GM12864 (cell line): ENCODE measurements at regions not wholly inside any gene's neighbourhood (a gene's known extent, or its start where the extent isn't known, plus 50 kb on each side); places are given as distances from the start of the nearest gene placed in this dataset.

Experiments
- DNase-seq: peaks from one replicate; pipeline ENCODE4 v3.0.0-alpha.2; 2011; ENCODE audit warnings: low read depth
- H3K4me3 ChIP-seq: 2 replicates; pipeline ENCODE4 v1.5.1; 2011; ENCODE audit warnings: mild to moderate bottlenecking, low read depth, low read length, control low read depth
- TF ChIP-seq, protein P1 (sequence below): IDR thresholded peaks from 2 replicates; pipeline ENCODE4 v1.5.1; 2011; ENCODE audit warnings: low read depth, mild to moderate bottlenecking, moderate library complexity, low read length, control low read depth, inconsistent platforms; ENCODE audit errors: missing control alignments

DNA sequence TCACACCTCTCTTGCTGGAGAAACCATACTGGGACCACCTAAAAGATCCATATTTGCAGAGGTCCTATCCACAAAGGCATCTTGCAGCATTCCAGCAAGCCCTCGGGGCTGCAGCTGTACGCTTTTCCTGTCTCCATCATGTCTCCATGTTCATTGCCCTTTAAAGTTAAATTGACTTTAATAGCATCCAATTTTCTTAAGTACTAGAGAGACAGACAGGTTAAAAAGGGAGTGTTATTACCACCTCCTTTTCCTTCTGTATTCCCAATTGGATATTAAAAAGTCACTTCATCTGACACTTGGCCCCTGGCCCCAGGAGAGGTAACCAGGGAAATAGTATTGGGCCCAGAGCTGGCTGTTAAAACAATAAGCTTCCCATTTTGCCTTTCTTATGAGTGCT, 178.6 kb downstream of the UNC5CL start:
- H3K4me3 ChIP-seq, result no peak overlapping the region
- TF ChIP-seq, protein P1, sequence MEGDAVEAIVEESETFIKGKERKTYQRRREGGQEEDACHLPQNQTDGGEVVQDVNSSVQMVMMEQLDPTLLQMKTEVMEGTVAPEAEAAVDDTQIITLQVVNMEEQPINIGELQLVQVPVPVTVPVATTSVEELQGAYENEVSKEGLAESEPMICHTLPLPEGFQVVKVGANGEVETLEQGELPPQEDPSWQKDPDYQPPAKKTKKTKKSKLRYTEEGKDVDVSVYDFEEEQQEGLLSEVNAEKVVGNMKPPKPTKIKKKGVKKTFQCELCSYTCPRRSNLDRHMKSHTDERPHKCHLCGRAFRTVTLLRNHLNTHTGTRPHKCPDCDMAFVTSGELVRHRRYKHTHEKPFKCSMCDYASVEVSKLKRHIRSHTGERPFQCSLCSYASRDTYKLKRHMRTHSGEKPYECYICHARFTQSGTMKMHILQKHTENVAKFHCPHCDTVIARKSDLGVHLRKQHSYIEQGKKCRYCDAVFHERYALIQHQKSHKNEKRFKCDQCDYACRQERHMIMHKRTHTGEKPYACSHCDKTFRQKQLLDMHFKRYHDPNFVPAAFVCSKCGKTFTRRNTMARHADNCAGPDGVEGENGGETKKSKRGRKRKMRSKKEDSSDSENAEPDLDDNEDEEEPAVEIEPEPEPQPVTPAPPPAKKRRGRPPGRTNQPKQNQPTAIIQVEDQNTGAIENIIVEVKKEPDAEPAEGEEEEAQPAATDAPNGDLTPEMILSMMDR, result no peak
- no peak for DNase-seq

DNA sequence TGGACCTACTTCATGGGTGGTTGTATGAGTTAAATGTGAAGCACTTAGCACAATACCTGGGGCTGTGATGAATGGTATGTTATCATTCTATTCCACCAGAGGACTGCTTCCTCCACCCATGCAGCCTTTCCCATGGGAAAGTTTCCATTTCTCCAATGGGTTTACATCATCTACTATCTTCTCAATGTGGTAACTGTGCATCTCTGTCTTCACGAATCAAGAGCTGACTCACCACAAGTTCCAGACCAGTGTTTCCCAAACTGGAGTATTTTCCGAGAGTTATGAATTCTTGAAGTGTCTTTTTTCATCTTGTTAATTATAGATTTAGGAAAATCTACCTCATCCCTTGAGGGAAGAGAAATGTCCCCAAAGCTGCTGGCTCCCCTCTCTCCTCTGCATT, 182.8 kb downstream of the UNC5CL start:
- DNase-seq, result no peak
- no peak overlapping the region for H3K4me3 ChIP-seq
- TF ChIP-seq, protein P1, result no peak

DNA sequence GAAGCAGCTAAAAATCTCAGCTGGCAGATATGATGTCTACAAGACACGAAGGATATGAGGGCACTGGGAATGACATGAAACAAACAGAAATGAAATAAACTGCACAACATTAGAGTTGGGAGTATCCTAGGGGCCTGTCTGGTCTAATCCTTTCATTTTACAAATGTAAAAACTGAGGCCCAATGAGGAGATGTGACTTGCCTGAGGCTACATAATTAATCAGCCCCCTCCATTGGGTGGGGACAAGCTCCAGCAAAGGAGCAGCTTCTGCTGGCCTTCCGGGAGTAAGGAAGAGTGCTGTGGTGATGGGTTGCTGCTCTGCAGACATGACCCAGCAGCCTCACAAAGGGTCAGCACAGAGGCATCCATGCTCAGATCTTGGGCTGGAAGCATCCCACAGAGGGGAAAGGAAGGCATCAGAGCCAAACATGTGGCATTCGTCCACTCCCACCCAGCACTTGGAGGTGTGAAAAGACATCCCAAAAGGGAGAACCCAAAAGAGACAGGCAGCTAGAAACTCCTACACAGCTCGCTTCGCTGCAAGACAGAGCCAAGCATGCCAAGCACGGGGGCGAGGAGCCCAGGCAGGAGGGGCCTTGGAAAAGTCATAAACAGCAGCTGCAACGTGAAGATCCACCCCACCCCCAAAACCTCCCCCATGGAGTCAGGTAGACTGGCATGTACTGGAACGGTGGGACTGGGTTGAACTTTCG, 183.7 kb downstream of the UNC5CL start:
- DNase-seq, result no peak
- TF ChIP-seq, protein P1, result no peak
- H3K4me3 ChIP-seq, result no peak overlapping the region

DNA sequence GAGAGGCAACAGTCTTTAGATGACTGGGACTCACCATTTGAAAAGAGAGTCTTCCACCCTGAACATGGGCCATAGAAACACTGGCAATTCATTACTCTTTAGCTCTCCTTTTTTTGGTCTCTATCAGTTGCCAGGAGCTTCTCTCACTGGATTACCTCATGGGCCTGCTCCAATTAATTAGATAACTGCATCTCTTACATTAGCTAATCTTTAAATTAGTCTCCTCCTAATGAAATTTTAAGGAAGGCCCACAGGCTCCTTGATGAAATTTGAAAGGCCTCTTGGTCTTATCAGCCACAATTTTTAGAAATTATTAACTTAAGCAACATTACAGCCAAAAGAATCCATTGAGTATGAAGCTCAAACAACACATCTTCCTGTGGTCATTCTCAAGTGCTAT, 184.4 kb downstream of the UNC5CL start:
- no peak for DNase-seq
- TF ChIP-seq, protein P1, result no peak
- H3K4me3 ChIP-seq, result no peak overlapping the region

DNA sequence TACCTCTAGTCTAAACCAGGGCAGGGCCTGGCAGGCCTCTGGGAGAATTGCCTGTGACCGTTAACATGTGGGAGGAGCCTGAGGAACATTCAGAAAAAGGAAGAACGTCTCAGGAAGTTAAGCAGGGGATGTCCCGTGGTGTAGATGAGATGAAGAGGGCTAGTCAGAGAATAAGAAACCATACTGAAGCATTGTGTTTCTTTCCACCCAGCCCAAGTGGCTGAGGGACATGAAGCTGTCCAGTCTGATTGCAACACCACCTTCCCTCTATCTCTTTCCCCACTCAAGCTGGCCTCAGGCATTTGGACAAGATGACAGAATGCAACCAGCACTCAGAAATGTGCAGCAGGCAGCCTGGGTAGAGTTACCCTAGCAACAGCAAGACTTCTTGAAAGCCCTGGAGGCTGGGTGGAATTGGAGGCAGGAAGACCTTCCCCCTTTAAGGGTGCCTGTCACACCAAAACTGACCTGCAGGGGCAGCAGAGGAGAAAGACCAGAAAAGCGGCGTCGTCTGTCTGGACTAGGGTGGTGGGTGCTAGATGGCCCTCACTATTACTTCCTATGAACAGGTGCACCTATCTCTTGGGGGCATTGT, 186.1 kb downstream of the UNC5CL start:
- no peak overlapping the region for H3K4me3 ChIP-seq
- DNase-seq, result no peak
- TF ChIP-seq, protein P1, result peak; percentile 59

DNA sequence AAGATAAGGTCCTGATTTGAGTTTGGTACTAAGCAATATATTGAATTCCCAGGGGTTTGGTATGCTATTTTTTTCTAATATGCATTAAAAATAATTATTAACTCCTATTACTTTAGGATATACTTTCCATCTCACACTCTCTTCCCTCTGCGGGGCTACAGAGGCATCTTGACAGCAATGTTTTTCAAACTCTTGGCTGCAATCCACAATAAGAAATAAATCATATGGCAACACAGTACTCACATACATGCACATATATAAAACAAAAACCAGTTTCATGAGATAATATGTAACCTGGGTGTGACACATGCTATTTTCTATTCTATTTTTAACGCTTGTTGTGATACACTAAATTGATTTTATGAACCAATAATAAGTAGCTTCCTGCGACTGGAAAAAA, 189.5 kb downstream of the UNC5CL start:
- TF ChIP-seq, protein P1, result no peak
- H3K4me3 ChIP-seq, result no peak overlapping the region
- DNase-seq, result no peak
